Stimulated activated CD8-positive, alpha-beta memory T cell treated with anti-CD3 and anti-CD28 coated beads, Interleukin-15, amount 100 ng/mL, for 48 hours (primary cell): ENCODE measurements at regions not wholly inside any gene's neighbourhood (a gene's known extent, or its start where the extent isn't known, plus 50 kb on each side); places are given as distances from the start of the nearest gene placed in this dataset.
"Not testable (repeated sequence)": the region's sequence is repeated elsewhere in the genome, so short reads cannot be mapped to it uniquely, and the experiment has no call there.

Experiments
- DNase-seq, 2 donors: peaks; one replicate each; pipeline ENCODE4 v3.0.0-alpha.2; 2020; ENCODE audit warnings: low read depth in 2 of 2

- DNase-seq = no peak
These were observed 239.1 kb downstream of the THBS2 start for GRCh38 chr6:169014211-169015197.

- no peak for DNase-seq
These were observed 244.0 kb downstream of the THBS2 start for GRCh38 chr6:169009628-169010027.

GRCh38 chr6:169008641-169009257, 244.9 kb downstream of the THBS2 start:
- DNase-seq = no peak

- no peak for DNase-seq
These were observed 248.5 kb downstream of the THBS2 start for GRCh38 chr6:169005166-169005565.

- no peak for DNase-seq
These were observed 253.6 kb downstream of the THBS2 start for GRCh38 chr6:169000022-169000421.

- DNase-seq = no peak
These were observed 254.3 kb downstream of the THBS2 start for GRCh38 chr6:168999392-168999791.

DNA sequence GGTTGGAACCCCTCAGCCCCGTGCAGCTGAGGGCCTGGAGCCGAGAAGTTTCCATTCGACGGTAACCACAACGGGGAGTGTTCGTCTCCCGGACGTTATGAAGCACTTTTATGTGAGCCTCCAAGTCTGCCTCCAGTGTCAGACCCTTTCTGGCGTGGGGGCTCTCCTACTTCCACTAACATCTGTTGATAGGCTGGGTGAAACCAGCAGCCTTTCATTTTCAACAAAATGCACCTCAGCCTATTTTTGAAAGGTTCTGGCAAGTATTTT, 257.4 kb downstream of the THBS2 start:
- no peak for DNase-seq

DNA sequence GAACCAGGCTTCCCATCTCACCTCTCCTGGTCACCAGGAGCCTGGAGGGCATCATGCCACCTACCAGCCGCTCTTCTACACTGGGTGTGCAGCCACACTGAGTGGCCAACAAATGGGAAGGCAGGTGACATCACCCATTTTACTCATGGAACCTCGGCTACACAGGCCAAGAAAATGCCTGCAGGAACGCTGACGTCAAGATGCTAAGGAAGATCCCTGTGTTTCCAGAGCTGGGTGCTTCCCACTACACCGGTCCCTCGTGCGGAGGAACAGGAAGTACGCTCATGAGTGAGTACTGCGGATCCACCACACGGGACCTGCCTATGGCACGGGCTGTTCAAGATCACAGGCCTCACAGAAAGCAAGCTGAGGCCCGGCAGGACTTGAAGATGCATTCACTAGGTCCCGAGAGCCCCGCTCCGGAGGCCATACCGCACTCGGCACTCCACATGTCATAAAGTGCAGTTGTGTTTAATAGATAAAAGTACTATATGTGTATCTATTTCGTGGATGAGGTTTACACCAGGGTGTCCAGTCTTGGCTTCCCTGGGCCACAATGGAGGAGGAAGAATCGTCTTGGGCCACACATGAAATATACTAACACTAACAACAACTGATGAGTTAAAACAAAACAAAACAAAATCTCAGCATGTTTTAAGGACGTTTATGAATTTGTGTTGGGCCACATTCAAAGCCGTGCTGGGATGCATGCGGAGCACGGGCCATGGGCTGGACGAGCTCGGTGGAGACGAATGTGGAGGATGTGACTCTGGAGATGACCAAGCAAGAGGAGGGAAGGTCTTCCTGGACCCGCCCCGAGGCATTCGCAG, 257.9 kb downstream of the THBS2 start:
- DNase-seq = no peak

DNA sequence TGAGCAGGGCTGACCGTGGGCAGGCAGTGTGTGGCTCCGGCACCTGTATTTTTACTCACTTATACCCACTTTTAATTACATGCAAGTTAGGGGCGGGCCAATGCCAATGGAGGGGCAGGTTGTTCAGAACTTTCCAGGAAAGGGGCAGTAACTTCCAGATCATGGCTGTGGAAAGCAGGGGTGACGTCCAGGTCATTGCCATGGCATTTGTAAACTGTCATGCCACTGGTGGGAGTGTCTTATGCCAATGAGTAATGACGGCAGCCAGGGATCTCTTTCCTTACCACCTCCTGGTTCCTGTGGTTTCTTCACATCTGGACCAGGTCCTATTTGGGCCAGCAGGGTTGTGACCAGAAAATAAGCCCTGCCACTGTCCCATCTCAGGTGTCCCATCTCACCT, 258.7 kb downstream of the THBS2 start:
- DNase-seq = no peak

DNA sequence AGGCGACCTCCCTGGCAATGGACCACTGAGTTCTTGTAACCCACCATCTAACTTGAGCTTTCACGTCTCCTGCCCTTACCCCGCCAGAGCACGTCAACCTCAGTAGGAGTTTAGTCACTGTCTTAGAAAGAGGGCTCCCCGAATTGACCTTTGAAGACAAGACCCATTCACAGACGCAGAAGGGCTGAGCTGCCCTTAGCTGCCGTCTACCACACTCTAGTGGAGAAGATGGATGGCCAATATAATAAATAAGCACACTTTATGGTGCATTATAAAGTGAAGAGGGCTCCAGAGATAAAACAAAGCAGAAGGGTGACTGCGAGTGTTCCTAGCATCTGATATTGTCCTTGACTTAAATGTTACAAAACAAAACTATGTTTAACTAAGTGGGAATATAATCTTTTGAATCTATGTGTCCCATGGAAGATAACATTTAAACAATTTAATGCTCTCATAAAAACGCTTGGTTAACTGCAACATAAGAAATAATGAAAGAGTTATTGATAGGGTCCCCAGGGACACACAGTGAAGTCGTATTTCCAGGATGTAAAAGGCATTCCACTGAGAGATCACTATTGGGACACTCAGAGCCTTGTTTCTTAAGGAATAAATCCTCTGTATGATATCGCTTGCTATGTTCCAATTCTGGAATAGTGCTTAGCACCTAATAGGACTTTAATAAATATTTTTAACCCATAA, 261.1 kb downstream of the THBS2 start:
- DNase-seq = no peak

- not testable (repeated sequence) for DNase-seq
These were observed 262.0 kb downstream of the THBS2 start for GRCh38 chr6:168991695-168992094.

- no peak for DNase-seq
These were observed 263.5 kb downstream of the THBS2 start for GRCh38 chr6:168990019-168990751.

GRCh38 chr6:168989421-168989820, 264.2 kb downstream of the THBS2 start:
- no peak for DNase-seq

DNA sequence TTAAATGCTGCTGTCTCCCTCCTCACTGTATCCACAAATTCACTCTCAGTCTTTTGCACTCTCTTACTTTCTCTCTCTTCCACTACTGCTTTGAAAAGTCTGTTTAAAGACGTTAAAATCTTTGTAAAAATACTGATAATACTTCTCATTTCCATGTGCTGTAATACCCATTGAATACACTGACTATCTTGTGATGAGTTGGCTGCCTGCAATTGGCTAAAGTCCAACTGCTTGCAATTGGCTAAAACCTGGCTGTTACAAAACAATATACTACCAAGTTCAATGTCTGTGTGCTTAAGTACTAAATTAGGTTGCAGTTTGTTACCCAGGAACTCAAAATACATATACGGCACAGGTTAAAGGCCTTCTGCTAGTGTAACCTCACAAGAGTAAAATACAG, 264.8 kb downstream of the THBS2 start:
- DNase-seq = no peak

DNA sequence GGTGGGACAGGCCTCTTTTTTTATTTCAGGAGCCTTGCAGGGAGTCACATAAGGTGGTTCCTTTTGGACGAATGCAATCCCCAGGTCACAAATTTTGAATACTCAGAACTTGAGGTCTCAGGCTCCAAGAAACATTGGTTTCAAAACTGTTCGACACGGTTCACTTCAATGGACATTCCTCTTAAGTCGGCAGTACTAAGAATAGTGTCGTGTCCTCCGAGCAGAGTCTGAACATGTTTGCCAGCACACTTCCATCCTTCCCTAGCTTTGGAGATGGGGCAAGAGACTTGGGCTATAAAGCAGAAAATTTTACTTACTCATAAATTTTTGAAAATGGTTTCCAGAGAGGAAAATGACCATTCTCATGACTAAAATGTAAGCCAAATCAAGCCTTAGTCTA, 265.4 kb downstream of the THBS2 start:
- no peak for DNase-seq

DNA sequence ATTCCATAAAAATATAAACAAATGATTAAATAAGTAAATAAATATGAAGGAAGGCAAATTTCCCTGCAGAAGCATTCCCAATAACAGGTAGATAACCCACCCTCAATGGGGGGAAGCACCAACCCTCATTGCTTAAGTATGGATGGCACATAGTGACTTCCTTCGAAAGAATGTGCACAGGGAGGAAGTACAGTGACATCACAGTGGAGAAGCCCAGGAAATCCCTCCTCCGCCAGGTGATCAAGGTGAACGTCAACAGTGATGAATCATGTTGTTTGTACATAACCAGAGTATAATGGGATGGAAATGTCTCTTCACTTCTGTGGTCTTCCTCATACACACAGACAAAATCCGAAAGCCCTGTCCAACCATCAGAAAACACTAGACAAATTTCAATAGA, 267.9 kb downstream of the THBS2 start:
- no peak for DNase-seq

GRCh38 chr6:168983925-168984324, 269.7 kb downstream of the THBS2 start:
- DNase-seq = no peak

DNA sequence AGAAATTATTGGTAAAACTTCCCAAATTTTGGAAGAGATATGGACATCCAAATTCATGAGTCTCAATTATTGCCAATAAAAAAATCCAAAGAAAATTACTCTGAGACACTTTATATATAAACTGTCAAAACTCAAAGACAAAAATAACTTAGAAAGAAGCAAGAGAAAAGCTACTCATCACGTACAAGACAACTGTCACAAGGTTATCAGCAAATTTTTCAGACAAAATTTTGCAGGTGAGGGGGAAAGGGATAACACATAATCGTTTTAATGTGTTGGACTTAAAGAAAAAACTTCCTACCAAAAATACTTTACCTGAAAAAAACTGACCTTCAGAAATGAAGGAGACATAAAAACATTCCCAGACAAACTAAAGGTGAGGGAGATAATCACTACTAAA, 272.5 kb downstream of the THBS2 start:
- DNase-seq = no peak

DNA sequence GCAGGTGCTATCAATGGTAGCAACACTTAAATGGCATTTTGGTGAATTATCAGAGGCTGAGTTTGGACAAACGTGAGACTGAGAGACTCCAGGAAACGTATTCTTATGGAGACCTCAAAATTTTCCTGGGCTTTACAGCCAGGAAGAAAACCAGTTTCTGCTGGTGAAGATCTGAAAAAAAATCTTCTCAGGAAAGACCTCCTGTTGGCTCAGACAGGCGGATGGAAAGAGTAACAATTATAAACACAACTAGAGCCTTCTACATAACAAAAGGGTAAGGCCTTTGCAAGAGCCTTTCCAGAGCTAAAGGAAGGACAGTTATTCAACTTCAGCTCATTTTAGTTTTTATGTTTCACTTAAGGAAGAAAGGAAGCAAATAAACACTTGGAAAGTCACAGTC, 274.4 kb downstream of the THBS2 start:
- no peak for DNase-seq

- no peak for DNase-seq
These were observed 281.5 kb downstream of the THBS2 start for GRCh38 chr6:168972128-168972527.

DNA sequence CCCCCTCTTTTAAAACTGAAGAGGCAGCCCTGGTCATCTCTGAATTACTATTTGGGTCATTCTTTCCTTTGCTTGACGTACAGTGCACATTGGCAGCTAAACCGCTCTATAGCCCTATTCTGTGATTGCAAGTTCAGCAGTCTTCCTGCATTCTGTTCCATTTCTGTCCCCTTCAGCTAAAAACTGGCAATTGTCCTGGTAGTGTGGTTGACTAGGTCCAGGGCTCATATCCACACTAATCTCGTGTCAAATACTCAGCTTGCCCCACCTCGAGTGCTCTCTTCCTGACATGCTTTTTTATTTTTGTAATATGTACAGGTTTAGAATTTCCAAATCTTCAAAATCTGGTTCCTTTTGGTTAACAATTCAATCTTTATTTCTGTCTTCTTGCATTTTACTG, 282.1 kb downstream of the THBS2 start:
- DNase-seq = no peak
